EL (cell line): ENCODE measurements at regions not wholly inside any gene's neighbourhood (a gene's known extent, or its start where the extent isn't known, plus 50 kb on each side); places are given as distances from the start of the nearest gene placed in this dataset.
"Not testable (repeated sequence)": the region's sequence is repeated elsewhere in the genome, so short reads cannot be mapped to it uniquely, and the experiment has no call there.

Source experiments
- DNase-seq: peaks from one replicate; pipeline ENCODE4 v3.0.0-alpha.2; 2016

DNA sequence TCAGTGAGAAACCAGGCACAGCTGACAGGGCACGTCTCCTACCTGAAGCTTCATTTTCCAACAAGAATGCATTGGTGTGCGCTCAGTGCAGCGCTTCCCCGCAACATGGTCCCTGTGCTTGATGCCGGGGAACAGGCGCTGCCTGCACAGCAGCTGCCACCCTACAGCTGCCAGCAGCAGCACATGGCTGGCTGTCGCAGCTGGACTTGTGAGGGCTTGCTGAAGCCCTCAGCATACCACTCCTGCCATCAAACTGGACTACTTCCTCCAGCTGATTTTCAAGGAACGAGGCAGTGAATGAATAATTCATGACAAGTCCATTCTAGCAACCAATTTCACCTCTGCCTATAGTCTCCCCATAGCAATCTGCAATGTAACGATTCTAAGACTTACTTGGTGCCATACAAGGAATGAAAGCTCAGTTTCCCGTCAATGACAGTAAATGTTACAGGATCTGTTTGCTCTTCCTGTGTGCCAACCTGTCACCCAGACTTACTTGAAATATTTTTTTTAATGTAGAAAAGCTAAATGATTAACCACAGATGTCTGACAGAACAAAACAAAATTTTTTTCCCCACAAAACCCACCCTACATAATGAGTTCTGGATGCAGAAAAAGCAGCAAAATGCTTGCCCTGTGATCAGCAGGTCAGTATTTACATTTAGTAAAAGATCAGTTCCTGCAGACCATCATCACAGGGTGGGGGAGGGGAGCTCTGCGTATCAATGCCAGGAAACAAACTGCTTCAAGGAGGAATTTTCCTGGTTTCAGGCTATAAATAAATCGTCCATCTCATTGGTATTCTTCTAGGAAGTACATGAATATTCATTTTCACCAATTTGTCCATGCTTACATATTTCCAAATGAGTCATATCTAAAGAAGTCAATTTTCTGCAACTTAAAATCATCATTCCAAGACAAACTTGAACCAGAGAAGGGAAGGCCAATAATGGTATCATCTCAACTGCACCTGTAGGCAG, 140.6 kb downstream of the ALOX5 start:
- peak; percentile 9 for DNase-seq

GRCh38 chr10:45513551-45513950, 139.5 kb downstream of the ALOX5 start:
- DNase-seq = no peak

- DNase-seq = not testable (repeated sequence)
Observed at GRCh38 chr10:45511926-45512325, 137.9 kb downstream of the ALOX5 start.

GRCh38 chr10:45509491-45509890, 135.5 kb downstream of the ALOX5 start:
- DNase-seq = no peak

GRCh38 chr10:45505311-45505710, 131.3 kb downstream of the ALOX5 start:
- no peak for DNase-seq

DNA sequence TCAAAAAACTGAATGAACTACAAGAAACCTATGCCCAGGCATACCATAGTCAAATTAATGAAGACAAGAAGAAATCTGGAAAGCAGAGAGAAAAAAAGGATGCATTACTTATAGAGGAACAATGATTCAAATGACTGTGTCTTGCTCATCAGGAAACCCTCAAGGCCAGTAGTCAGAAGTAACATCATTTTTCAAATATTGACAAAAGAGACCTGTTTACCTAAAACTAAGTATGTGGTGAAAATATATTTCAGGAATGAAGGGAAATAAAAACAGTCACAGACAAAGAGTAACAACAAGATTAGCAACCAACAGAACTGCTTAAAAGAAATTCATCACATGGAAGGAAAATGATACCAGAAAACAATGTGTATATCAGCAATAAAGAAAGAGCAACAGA, 128.4 kb downstream of the ALOX5 start:
- no peak for DNase-seq

- DNase-seq = no peak
Observed at GRCh38 chr10:45501791-45502190, 127.8 kb downstream of the ALOX5 start.

DNA sequence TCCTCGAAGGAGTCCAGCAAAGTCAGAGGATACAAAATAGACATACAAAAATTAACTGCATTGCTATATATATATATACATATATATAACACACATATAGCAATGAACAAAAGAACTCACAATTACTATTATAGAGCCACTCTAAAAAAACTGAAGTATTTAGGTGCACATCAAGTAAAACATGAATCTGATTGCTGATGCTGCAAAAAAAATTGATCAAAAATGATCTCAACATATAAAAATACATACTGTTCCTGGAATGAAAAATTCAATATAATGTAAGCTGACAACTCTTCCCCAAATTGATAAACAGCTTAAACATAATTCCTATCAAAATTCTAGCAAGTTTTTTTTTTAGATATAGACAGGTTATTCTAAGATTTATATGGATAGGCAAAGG, 126.8 kb downstream of the ALOX5 start:
- no peak for DNase-seq

DNA sequence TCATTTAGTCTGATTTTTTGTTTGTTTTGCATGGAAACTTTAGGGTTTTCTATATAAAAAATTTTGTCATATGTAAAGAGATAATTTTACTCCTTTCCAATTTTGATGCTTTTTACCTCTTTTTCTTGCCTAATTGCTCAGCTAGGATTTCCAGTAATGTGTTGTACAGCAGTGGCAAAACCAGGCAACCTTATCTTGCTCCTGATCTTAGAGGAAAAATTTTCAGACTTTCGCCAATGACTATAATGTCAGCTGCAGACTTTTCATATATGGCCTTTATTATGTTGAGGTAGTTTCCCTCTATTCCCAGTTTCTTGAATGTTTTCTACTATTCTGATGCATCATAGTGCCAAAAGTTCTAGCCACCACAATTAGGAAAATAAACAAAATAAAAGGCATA, 126.3 kb downstream of the ALOX5 start:
- no peak for DNase-seq

DNA sequence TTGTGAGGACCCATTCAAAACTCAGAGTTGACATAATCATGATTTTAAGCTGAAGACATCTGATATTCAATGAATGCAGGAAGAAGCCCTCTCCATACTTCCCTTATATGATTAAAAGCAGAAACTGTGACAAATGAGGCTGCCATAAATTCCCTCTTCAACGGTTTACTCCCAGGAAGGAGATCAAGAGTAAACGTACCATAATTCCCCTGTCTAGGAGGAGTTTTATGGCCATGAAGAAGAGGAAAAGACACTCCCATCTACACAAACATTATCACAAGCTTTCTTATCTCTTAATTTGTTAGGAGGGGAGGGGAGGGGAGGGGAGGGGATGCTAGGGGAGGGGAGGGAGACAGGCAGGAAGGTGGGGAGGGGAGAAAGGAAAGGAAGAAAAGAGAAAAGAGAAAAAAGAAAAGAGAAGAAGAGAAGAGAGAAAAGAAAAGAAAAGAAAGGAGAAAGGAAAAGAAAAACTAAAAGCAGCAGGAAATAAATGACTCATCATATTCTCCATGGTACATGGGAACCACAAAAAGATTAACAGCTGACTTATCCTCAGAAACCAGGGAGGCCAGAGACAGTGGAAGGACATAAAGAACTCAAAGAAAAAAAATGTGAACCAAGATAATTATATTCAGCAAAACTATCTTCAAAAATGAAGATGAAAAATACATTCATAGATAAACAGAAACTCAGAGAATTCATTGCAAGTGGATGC, 121.6 kb downstream of the ALOX5 start:
- DNase-seq = peak; percentile 7
